Left forelimb (tissue), 1 donor: ENCODE measurements at regions not wholly inside any gene's neighbourhood (a gene's known extent, or its start where the extent isn't known, plus 50 kb on each side); places are given as distances from the start of the nearest gene placed in this dataset.
"Not testable (repeated sequence)": the region's sequence is repeated elsewhere in the genome, so short reads cannot be mapped to it uniquely, and the experiment has no call there.

ENCODE experiments used
- DNase-seq: peaks from one replicate; pipeline ENCODE4 v3.0.0-alpha.2; 2018; ENCODE audit warnings: low spot score

DNA sequence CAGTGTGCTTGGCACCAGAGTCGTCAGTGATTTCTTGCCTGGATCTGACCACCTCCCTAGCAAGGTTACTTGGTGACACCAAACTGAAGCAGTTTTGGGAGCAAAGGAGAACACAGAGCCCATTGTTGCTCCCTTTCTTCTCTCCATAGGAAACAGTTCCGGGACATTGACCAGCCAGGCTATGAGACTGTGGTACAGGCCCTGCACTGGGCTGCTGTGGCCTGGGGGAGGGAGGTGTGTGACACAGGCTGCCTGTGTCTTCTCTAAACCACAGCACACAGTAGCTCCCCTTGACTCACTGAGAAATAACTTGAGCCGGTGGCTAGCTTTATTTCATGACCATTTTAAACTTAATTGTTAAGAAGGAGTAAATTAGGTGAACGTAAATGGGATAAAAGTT is 214.8 kb upstream of the UBL3 start:
- no peak for DNase-seq

DNA sequence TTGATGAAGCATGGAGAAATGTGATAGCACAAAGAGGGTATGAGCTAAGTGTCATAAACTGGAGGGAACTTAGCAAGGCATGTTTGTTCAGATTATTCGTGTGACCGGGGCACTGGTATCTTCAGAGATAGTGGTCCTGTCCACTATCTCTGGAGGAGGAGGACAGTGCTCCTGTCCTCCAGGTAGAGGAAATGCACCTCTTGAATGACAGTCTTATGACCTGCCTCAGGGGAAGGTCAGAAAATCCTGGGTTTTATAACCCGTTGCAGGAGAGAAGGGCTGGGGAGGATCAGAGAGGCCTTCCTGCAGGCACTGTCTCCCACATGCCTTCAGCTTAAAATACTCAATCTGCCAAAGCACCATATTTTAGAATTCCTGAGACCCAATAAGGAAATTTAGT is 213.5 kb upstream of the UBL3 start:
- DNase-seq, result no peak

DNA sequence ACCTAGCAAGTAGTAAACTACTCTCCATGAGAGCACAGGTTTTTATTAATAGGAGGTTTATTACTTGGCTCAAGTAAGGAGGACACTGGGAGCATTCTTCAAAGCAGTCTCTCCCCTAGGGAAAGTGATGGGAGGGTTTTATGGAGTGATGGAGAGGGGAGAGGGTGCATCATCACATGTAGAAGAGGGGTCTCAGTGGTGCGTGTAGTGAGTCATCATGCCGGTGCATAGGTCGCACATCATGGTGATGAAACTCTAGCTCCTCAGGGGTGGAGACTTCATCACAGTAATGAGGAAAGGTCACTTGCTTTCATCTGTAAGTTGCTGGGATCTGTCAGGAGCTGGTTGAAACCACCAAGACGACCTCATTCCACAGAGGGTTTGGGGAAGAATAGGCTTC is 210.8 kb upstream of the UBL3 start:
- DNase-seq, result no peak

DNA sequence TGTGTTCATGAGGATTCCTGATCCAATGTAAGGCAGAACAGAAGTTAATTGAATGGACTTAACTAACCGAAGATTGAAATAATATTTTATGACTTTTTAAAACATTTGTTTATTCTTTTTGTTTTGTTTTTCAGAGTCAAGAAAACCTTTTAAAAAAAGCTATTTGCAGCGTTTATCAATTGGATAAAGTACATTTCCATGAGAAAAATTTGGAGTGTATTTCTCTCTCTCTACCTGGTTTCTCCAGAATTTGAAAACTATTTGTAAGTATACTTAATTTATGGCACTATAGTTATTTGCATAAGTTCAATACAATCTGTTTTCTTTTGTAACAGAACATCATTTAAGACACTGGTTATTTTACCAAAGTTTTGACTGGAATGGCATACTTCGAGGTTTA is 208.0 kb upstream of the UBL3 start:
- no peak for DNase-seq

DNA sequence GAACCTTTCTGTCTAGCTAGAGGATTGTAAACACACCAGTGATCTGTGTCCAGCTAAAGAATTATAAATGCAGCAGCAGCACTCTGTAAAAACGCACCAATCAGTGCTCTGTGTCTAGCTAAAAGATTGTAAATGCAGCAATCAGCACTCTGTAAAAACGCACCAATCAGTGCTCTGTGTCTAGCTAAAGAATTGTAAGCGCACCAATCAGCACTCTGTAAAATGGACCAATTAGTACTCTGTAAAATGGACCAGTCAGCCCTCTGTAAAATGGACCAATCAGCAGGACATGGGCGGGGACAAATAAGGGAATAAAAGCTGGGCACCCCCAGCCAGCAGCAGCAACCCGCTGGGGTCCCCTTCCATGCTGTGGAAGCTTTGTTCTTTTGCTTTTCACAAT is 204.1 kb upstream of the UBL3 start:
- DNase-seq, result not testable (repeated sequence)

DNA sequence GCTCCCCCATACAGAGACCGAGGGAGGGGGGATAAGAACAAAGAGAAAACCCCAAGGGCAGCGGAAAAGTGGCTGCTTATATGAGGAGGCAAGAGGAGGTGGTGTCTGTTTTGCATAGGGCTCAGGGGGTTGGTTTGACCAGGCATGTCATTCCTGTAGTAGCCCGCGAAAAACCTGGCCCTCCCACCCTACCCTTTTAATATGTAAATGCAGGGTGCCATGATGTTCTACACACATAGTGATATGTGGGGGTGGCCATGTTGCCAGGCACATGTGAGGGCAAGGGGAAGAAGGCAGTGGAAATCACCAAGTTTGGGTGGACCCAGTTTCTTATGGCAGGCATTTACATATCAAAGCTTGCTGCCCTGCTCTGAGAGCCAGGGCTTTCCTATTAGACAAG is 203.5 kb upstream of the UBL3 start:
- DNase-seq, result no peak

DNA sequence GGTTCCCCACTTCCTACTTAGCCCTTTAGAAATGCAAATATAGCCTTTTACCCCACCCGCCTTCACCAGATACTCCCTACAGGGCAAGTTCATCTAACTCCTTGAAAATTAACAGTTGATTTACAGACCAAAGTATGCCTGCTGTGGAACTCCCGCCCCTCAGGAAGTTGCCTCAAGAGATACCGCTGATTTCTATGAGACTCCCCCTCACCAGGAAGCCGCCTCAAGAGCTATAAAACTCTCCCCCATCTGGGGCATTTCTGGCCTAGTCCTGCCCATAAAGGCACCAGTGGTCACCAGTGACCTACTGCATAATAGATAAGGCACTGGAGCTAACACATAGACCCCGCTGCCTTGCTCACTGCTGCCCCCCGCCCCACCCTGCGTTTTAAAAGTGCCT is 201.7 kb upstream of the UBL3 start:
- DNase-seq, result no peak

DNA sequence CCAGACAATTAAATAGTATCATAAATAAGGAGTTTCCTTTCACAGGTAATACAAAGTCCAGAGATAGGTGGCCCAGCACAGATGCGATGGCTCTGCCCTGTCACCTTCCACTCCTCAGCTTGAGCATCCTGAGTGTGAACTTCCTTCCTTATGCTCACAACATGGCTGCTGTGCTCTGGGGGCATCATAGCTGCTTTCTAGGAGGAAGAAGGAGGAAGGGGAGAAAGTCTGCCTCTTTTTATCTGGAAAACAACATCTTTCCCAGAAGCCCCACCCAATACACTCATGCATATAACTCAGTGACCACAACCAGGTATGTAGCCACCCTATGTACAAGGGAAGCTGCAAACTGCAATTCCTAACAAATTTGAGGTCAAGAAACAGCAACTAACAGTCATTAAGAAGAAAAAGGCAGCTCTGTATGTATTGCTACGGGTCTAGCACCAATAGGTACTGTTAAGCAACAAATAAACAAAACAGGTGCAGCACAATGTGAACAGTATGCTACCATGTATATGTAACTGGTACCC is 201.2 kb upstream of the UBL3 start:
- no peak for DNase-seq

DNA sequence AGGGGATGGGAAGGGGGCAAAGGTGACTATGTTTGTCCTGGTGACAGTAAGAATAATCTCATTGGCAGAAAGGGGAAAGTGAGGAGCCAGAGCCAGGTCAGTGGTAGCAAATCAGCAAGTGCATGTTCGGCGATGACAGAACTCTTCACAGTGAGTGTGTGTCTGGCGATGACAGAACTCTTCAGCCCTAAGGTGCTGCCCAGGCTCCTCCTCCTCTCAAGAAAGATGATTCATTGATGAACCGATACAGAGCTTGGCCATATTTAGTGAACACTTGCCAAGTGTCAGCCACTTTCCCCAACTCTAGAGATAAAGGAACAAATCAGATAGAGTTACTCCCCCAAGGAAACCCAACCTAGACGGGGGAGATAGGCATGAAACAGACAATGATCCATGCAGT is 199.3 kb upstream of the UBL3 start:
- DNase-seq, result no peak

DNA sequence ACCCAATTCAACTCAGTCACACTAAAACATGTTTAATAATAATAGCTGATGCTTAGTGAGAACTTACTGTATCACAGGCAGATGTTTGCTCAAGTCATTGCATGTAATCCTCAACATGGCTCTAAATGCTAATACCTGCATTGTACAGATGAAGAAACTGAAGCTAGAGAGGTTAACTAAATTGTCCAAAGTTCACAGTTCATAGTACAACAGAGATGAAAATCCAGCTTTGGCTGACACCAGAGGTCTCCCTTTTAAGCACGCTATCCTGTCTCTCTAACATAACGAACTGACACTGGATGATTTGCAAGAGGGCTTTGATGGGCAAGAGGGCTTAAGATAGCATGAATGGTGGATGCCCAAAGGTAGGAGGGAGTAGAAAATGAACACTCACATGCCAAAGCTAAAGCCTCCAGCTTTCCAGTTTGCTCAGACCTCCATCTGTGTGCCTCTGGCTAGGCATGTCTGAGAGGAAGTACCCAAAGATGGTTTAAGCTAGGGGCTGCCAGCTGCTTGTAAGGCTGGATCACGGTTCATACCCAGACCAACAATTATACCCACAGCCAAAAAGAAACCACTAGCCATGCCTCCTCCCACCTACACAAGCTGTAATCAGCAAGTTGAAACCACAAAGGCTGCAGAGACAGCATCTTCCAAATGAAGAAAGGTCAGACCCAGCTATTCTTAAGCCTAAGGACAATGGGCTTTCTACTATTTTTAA is 196.9 kb upstream of the UBL3 start:
- DNase-seq, result no peak

DNA sequence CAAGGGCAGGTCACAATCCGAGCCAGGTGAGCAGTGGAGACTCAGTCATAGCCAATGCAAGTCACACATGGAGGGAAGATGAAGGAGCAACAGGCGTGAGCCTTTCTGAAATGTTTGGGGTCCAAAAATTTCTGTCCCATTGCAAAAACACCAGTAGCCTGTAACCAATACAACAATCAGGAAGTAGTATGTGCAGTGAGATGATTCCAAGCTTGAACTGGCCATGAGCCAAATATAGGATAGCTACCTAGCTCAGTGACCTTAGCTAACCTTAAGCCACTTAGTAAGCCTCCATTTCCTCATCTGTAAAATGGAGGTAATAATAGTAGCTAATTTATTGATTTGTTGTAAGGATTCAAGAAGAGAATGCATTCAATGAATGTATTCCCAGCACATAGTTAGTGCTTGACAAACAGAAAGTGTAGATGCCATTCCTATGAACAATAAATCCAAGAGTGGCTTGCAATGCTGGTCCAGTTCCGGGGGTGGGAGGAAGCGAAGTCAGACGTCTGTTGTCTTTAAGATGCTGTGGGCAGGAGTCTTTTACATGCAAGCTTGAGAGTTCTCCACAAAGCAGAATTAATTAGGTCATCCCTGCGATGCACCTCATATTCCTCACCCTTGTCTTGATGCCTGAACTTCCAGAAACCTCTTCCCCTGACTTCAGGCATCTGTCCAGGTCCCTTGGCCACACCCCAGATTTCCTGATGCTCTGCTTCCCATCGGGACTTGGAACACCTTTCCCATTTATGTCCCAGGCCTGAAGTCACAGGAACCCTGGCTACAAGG is 195.7 kb upstream of the UBL3 start:
- no peak for DNase-seq

DNA sequence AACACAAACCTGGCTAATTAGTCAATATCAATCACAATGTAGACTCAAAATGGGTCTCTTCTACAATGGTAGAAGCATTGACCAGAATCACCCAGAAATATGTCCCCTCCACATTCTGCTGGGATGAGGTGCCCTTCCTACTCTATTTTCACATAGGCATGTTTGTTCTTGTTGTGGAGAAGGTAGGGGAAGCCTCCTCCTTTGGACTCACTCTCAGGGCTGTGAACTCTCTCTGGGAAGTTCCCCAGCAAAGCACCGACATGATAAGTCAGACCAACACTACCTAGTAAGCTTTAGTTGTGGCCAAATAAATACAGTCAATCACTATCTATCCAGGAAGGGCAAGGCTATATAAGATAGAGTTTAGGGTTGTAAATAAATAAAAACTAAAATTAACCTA is 194.5 kb upstream of the UBL3 start:
- DNase-seq, result no peak

DNA sequence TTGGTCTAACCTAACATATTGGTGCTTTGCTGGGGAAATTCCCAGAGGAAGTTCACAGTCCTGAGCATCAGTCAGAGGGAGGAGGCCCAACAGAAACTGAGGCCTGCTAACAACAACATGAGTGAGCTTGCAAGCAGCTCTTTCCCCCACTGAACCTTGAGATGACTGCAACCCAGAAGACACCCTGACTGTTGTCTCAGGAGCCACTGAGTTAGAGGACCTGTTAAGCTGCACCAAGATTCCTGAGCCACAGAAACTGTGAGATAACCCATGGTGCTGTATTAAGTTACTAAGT is 193.2 kb upstream of the UBL3 start:
- DNase-seq, result no peak

DNA sequence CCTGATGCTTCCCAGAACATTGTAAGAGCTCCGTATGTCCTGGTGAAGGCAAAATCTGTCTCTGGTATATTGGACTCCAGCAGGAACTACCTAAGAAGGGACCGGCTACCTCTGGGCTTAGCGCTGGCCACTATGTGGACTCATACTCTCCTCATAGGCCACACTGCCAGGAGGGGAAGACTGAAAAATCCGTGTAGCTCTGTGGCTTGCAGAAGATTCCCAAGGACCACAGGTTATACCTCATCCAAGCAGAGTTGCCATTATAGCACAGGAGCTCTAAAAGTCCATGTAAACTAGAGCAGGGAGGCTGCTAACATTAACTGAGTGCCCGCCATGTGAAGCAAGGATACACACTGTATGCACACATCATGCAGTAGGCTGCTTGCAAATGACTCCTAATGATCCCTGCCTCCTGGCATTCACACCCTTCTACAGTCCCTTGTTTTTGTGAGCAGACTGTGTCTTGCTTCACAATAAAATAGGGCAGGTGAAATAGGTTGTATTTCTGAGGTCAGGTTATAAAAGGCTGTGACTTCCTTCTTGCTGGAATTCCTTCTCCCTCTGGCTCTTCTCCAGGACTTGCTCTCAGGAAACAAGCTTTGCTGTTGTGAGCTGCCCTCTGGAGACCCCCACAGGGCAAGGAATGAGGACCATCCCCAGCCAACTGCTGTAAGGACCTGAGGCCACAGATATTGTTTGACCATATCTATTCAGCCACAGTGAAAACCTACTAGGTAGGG is 192.6 kb upstream of the UBL3 start:
- no peak for DNase-seq

DNA sequence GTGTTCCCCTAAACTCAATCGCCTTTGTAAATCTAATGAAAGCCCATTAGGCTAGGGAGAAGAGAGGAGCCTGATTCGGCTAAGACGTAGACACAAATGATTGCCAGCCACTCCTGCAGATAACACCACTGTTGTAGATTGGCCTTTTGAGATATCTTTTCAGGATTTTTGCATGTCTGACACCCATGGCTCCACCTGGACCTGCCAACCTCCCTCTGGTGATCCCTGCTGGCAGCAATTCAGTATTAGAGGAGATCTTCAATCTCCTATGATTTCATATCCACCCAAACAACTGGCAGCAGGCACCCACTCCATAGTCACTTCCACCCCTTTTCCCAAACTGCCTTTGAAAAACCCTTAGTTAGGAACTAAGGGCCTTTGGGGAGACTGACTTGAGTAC is 191.9 kb upstream of the UBL3 start:
- DNase-seq, result no peak

DNA sequence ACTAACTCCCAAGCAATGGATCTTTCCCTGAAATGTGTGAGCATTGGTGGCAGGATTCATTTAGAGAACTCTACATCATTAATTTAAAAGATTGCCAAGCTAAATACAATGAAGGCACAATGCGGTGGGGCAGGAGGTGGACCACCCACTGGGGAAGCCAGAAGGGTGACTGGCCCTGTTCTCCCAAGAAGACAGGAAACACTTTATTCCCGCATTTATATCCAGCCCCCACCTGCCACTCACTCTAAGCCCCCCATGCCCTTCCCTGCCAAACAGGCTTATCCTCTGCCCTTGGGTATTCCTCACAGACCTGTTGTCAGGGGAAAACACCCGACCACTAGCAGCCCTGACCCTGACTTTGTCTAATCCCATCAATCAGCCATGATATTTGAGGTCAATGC is 189.1 kb upstream of the UBL3 start:
- DNase-seq, result no peak

DNA sequence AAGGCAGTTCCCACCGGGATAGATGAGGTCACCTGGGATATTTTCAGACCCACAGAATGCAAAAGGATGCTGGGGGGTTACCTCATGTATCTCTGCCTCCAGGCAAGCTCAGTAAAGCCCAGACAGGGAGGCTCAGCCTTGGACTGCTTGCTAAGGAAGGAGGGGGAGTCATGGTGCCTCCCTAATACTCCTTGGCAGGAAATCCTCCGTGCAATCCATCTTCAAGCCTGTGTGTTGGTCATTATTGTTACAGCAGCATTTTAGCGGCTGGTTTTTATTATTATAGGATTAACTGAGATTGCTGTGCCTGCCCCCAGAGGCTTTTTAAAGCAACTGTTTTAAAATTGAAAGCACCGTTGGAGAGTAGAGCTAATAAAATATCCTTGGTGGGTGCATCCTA is 188.5 kb upstream of the UBL3 start:
- no peak for DNase-seq

DNA sequence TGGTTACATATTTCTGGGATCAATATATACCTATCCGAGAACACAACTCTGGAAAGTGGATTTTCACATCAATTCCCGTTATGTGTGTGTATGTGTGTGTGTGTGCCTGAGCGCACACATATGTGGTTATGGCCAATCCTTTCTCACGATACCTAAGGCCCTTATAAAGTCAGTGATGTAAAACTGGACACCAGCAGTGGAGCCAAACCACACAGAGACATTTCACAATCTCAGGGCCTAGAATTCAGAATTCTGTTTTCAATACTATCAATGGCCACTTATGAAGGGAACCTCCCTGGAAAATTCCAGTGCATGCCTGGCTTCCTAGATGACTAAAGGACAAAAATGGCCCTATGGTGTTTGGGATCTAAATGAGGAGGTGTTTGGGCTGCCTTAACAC is 187.3 kb upstream of the UBL3 start:
- DNase-seq, result no peak

DNA sequence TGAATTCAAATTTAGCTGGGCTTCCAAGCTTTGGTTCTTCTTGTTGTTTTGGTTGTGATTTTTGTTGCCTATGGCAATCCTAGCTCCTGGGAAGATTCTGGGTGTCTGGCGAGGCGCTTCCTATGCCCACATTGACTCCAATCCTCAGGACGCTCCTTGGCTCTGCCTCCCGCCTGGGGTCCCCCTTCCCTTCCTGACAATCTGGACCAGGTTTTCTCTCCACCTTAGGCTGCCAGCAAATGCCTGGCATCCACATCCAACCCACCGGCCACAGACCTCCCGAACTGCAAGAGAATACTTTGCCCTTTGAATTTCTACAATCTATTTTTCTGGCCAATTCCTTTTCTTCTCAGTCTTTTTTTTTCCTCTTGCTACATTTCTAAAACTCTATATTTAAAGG is 186.9 kb upstream of the UBL3 start:
- DNase-seq, result no peak

DNA sequence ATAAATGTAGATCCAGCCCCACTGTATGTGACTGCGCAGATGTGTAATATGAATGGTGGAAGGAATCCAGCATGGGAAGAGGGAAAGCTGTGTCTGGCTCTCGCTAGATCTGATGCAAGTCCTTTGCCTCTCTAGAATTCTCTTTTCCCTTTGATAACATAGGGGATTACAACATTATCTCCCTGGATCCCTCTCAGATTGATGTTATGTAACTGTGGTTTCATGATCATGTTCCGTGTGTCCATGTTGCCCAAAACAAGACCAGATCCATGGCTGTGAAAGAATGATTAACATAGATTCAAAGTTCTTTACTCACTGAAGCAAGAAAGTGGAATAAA is 184.0 kb upstream of the UBL3 start:
- no peak for DNase-seq

DNA sequence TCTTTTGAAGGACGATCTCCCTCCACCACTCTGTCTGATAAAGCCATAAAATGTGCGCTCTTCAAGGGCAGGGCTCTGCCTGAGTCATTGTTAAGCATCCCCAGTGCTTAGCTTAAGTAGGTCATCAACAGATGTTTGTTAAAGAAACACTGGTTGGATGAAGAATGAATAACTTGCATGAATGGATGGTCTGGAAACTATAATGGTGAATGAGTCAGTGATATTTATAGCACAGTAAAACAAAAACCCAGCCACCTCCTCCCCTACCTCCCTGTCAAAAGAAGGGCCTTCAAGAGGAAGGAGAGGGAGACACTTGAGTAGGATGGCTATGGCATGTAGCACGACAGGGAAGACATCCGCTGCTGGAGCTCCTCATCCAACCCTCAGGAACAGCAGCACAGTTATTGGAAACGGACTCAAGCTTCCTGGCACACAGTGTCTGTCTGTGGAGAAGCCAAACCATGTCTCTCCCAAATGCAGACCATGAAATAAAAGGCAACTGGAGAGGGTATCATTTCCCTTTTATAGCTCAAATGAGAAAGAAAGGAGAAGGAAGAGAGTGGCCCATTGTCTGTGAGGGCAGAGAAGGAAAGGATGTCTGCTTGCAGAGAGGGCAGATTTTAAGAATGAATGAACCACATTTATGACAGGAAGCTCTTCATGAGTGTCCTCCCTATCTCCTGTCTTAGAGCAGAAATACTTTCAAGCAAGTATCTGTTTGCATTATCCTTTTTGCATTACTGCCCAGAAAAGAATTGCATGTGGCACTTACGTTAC is 183.5 kb upstream of the UBL3 start:
- DNase-seq, result no peak

DNA sequence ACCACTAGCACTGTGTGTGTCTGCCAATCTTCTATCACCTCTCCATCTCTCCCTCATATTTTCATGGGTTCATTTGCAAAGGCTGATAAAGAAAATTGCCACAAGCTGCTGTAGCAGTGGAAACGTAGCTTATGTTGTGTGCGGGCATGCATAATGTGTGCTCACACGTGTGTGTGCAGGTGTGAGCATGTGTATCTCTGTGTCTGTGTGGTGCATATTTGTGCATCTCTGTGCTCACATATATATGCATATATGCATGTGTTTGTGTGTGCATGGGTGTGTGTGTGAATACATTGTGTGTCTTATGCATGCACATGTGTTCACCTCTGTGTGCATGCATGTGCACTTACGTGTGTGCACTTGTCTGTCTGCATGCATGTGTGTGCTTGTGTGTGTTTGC is 181.8 kb upstream of the UBL3 start:
- no peak for DNase-seq

DNA sequence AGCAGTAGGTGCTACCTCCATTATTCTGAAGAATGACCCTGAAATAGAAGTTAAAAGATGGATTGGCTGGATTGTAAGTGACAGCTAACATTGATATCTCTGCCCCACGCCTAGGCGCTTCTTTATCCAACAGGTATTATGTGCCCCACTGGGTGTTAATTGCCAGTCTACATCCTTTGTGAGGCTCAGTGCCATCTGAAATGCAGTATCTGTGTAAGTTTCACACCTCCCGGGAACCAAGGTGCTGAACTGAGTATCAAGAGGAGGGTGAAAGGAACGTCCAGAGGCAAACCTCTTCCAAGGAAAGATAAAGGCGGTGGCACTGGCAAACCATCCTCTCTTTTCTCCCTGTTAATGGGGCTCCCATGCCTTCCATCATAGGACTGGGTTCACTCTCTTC is 181.1 kb upstream of the UBL3 start:
- no peak for DNase-seq
